Muscle of arm (tissue), 1 donor: ENCODE measurements at regions not wholly inside any gene's neighbourhood (a gene's known extent, or its start where the extent isn't known, plus 50 kb on each side); places are given as distances from the start of the nearest gene placed in this dataset.
"Not testable (repeated sequence)": the region's sequence is repeated elsewhere in the genome, so short reads cannot be mapped to it uniquely, and the experiment has no call there.

Experiments used
- DNase-seq: peaks from one replicate; pipeline ENCODE4 v3.0.0-alpha.2; 2013

GRCh38 chr1:189706594-189706993 lies 771.1 kb downstream of the BRINP3 start:
- no peak for DNase-seq

GRCh38 chr1:189708674-189709073 lies 769.0 kb downstream of the BRINP3 start:
- no peak for DNase-seq

- DNase-seq: not testable (repeated sequence)
Measured at GRCh38 chr1:189718147-189718795, 759.4 kb downstream of the BRINP3 start.

GRCh38 chr1:189726806-189727205 lies 750.9 kb downstream of the BRINP3 start:
- no peak for DNase-seq

- no peak for DNase-seq
Measured at GRCh38 chr1:189751311-189751710, 726.4 kb downstream of the BRINP3 start.

GRCh38 chr1:189752461-189752995 lies 725.1 kb downstream of the BRINP3 start:
- no peak for DNase-seq

- not testable (repeated sequence) for DNase-seq
Measured at GRCh38 chr1:189755100-189755499, 722.6 kb downstream of the BRINP3 start.

- DNase-seq: no peak
Measured at GRCh38 chr1:189764391-189765320, 713.0 kb downstream of the BRINP3 start.

GRCh38 chr1:189769448-189769847 lies 708.2 kb downstream of the BRINP3 start:
- DNase-seq: no peak

GRCh38 chr1:189774721-189775287 lies 702.9 kb downstream of the BRINP3 start:
- no peak for DNase-seq

- no peak for DNase-seq
Measured at GRCh38 chr1:189775343-189775742, 702.3 kb downstream of the BRINP3 start.

GRCh38 chr1:189779034-189779433 lies 698.6 kb downstream of the BRINP3 start:
- no peak for DNase-seq

- DNase-seq: no peak
Measured at GRCh38 chr1:189782295-189782694, 695.4 kb downstream of the BRINP3 start.

- no peak for DNase-seq
Measured at GRCh38 chr1:189783456-189783855, 694.2 kb downstream of the BRINP3 start.

GRCh38 chr1:189786761-189787160 lies 690.9 kb downstream of the BRINP3 start:
- DNase-seq: no peak

- peak; percentile 22 for DNase-seq
Measured at GRCh38 chr1:189787201-189787600, 690.5 kb downstream of the BRINP3 start.

- no peak for DNase-seq
Measured at GRCh38 chr1:189790335-189790734, 687.3 kb downstream of the BRINP3 start.

GRCh38 chr1:189803364-189803763 lies 674.3 kb downstream of the BRINP3 start:
- DNase-seq: no peak

- DNase-seq: no peak
Measured at GRCh38 chr1:189804352-189804751, 673.3 kb downstream of the BRINP3 start.

GRCh38 chr1:189805735-189806134 lies 671.9 kb downstream of the BRINP3 start:
- no peak for DNase-seq

GRCh38 chr1:189810639-189811038 lies 667.0 kb downstream of the BRINP3 start:
- DNase-seq: not testable (repeated sequence)

GRCh38 chr1:189811960-189812359 lies 665.7 kb downstream of the BRINP3 start:
- no peak for DNase-seq

- DNase-seq: no peak
Measured at GRCh38 chr1:189816558-189816957, 661.1 kb downstream of the BRINP3 start.
